ENCODE measurements at regions not wholly inside any gene's neighbourhood (a gene's known extent, or its start where the extent isn't known, plus 50 kb on each side); places are given as distances from the start of the nearest gene placed in this dataset.

- TF ChIP-seq CTCF (IDR thresholded peaks at IDR 0.05) (no peak), POLR2A (IDR thresholded peaks at IDR 0.05) (no peak)
Observed at GRCh38 chr13:85080691-85081090, 718.5 kb downstream of the SLITRK6 start.
